ENCODE measurements at regions not wholly inside any gene's neighbourhood (a gene's known extent, or its start where the extent isn't known, plus 50 kb on each side); places are given as distances from the start of the nearest gene placed in this dataset.

DNA sequence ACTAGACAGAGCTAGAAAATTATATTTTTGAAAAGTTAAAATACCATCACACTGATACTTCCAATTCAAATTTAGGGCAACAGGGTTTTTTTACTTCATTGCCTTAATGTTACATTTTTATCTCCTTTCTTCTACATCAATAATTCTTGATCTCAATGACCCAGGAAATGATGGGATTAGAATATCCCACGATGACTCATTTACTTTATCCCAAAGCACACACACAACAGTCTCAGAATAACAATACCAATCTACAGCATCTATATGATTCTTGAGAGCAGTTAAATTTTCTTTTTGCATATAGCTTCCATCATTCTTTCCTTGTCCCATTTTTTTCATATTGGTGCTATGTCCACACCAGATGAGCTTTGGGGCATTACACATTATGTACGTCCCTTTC, 98.4 kb upstream of the EEPD1 start:
- TF ChIP-seq POLR2A (IDR thresholded peaks at IDR 0.05) (no peak), CTCF (IDR thresholded peaks at IDR 0.05) (no peak)

Measured in adrenal gland (tissue), 5 donors.